GM18909 (cell line): ENCODE measurements at regions not wholly inside any gene's neighbourhood (a gene's known extent, or its start where the extent isn't known, plus 50 kb on each side); places are given as distances from the start of the nearest gene placed in this dataset.
"Not testable (repeated sequence)": the region's sequence is repeated elsewhere in the genome, so short reads cannot be mapped to it uniquely, and the experiment has no call there.

Source experiments
- ATAC-seq: cut with Tn5 transposase; IDR thresholded peaks from one replicate; pipeline ENCODE4 v1.9.1; 2021; ENCODE audit warnings: mild to moderate bottlenecking; ENCODE audit not compliant: unreplicated experiment, poor library complexity

DNA sequence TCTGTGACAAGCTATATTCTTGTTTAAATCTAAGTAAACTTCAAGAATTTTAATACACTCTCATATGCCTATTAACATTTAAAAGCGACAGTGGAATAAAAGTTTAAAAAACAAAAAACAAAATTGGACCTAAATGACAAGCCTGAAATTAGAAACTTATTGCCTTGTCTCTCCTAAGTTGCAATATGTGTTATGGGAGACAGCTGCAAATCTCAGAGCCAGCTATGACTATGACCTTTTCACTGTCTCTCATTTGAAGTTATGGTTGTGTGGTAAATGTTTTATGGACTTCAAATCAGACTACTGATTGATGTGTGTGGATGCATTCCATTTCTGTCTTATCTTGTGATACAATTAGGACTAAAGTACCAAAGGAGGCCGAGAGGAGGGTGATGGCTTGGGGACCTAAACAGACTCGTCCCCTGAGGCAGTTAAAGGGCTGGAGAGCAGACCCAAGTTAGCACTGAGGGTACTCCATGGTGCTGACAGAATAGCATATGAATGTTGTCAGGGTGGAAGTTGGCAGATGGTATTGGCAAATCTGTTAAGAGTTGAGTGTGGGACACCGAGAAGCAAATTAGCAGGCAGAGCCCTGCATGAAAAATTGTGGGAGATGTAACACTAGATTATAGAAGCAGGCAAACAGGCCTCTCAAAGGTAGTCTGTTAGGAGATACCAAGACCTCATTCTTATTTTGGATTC, 930.1 kb upstream of the MAN1A1 start:
- ATAC-seq: no peak

DNA sequence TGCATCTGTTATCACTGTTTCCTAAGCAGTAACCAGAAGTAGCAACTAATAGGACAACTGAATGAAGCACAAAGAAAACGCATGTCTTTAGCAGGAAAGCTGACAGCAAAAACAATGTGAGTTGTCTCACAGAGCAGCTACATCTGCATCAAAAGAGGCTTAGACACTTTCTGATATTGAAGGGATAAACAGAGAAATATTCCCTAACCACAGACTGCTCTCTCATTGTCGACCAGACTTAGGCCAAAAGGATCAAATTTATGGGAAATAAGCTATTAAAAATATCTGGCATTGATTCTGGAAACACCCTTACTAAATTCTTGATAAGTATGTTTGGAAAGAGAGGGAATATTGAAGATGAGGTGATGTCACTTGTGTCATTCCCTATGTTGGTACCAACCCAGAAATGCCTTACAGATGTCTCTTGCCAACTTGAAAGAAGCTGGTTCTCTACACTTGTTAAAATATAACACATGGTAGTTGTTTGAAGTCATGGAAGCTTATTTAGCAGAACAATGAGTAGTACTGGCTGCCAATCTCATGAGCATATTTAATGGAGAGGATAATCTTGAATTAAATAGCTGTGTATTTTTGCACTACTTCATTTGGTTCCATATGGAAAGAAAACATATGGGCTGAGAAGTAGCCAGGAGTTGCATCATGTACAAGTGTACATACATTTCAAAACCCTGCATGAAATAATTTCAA, 929.3 kb upstream of the MAN1A1 start:
- no peak for ATAC-seq

DNA sequence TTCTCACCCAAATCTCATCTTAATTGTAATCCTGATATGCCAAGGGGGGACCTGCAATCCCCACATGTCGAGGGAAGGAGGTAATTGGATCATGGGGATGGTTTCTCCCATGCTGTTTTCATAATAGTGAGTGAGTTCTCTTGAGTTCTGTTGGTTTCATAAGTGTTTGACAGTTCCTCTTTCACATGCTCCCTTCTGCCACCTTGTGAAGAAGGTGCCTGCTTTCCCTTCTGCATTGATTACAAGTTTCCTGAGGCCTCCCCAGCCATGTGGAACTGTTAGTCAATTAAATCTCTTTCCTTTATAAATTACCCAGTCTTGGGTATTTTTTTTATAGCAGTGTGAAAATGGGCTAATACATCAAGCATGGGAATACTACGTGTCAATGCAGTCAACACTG, 925.0 kb upstream of the MAN1A1 start:
- peak; percentile 85 for ATAC-seq

DNA sequence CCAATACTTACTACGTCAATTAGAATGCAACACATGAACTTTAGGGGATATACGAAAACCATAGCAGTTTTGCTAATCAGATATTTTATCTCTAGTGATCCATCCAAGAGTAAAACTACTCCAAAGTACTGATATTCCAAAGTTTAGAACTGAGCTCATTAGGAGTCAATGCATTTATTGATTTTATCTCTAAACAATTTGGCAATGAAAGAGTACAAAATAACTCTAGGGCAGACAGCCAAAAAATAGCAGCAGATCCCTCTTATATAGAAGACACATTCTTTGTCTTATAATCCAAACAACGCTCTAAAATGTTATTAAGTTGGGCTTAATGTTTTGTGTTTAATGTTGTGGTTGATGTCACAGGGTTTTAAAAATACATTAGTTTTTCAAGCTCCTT, 923.9 kb upstream of the MAN1A1 start:
- ATAC-seq: no peak

DNA sequence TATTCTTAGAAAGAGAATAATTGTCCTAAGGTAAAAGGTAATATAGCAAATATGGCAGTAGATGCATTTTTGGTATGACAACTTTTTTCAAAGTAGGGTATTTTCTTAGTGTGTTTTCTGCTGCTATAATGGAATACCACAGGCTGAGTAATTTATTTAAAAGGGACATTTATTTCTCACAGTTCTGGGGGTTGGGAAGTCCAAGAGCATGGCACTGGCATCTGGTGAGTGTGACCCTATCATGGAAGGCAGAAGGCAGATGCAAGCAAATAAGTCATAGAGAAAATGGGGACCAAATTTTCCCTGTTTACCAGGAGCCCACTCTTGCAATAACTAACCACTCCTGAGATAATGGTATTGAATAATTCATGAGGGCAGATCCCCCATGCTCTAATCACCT, 922.5 kb upstream of the MAN1A1 start:
- no peak for ATAC-seq

DNA sequence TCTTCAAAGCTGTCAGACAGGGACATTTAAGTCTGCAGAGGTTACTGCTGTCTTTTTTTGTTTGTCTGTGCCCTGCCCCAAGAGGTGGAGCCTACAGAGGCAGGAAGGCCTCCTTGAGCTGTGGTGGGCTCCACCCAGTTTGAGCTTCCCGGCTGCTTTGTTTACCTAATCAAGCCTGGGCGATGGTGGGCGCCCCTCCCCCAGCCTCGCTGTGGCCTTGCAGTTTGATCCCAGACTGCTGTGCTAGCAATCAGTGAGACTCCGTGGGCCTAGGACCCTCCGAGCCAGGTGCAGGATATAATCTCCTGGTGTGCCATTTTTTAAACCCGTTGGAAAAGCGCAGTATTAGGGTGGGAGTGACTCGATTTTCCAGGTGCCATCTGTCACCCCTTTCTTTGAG, 918.7 kb upstream of the MAN1A1 start:
- not testable (repeated sequence) for ATAC-seq

DNA sequence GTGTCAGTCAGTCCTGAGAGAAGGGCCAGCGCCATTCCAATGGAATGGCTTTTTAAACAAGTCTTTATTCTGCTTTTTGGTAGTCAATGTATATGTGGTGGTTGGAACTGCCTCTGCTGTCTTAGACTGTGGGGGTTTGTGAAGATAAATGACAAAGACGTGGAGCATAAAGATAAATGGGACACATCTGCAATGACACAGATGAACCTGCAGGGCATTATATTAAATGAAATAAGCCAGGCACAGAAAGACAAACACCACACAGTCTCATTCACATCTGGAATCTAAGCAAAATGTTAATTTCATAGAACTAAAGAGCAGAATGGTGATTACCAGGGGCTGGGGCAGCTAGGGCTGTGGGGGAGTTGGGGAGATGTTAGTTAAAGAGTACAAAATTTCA, 912.8 kb upstream of the MAN1A1 start:
- ATAC-seq: no peak

DNA sequence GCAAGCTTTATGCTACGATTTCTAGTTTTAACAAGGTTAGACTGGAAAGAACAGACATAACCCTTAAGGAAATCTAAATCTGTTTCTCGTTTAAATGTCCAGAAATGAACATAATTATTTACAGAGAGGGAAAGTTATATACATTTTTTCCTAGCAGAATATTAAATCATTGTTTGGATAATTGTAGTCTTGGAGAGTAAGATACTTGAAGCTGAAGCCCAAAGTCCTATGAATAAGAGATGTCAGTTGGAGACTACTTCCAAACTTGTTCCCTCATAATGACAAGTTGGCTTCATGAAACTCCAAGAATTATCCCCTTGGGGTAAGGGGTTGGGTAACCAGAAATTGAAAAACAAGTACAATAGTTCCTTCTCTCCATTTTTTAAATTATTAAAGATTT, 911.1 kb upstream of the MAN1A1 start:
- ATAC-seq: no peak

DNA sequence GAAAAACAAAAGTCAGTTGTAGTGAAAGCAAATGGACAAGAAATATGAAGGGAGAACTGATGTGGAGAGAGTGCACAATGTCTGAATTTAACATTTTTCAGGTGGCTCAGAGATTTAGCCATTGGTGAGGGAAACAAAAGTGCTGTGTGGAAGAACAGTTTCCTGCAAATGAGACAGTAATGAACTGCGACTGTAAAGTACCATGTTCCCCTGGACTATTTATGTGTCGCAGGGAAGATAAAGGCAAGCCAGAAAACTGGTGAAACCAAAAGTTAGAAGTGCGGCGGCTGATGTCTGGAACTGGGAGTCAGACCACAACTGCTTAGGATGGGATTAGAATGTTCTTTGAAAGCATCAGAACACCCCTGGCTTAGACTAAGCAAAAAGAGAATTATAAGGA, 905.1 kb upstream of the MAN1A1 start:
- no peak for ATAC-seq

DNA sequence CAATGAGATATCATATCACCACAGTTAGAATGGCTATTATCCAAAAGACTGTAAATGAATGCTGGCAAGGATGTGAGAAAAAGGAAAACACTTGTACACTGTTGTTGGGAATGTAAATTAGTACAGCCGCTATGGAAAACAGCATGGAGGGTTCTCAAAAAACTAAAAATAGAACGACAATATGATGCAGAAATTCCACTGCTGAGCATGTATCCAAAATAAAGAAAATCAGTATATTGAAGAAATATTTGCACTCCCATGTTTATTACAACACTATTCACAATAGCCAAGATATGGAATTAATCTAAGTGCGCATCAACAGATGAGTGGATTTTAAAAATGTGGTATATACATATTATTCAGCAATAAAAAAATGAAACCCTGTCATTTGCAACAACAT, 898.9 kb upstream of the MAN1A1 start:
- ATAC-seq: no peak

DNA sequence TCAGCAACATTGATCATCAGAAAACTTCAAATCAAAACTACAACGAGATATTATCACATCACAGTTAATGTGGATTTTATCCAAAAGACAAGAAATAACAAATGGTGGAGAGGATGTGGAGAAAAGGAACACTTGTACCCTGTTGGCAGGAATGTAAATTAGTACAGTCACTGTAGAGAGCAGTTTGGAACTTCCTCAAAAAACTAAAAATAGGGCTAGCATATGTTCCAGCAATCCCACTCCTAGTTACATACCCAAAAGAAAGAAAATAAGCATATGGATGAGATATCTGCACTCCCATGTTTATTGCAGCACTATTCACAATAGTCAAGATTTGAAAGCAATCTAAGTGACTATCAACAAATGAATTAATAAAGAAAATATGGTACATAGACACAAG, 887.7 kb upstream of the MAN1A1 start:
- ATAC-seq: no peak

DNA sequence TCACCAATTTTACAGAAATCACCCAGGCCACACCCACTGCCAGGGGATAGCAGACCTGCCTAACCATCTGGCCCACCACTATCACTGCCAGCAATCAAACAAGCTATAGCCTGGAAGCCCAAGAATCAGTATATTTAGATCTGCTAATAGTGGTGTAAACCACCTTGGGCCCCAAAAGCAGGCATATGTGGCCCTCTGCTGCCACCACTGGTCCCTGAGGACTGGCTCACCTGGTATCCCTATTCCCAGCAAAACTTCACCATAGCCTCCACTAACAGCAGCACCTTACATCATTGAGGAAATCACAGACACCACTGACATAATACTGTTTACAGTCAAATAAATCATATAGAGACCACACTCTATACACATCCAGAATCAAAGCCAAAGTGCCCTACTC, 880.4 kb upstream of the MAN1A1 start:
- ATAC-seq: no peak

DNA sequence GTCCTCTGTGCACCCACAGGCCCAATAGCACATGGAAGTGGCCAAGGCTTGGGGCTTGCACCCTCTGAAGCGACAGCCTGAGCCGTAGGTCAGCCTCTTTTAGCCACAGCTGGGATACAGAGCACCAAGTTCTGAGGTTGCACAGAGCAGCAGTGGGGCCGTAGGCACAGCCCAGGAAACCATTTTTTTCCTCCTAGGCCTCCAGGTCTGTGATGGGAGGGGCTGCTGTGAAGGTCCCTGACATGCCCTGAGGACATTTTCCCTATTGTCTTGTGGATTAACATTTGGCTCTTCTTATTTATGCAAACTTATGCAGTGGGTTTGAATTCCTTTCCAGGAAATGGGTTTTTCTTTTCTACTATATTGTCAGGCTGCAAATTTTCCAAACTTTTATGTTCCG, 878.7 kb upstream of the MAN1A1 start:
- no peak for ATAC-seq

DNA sequence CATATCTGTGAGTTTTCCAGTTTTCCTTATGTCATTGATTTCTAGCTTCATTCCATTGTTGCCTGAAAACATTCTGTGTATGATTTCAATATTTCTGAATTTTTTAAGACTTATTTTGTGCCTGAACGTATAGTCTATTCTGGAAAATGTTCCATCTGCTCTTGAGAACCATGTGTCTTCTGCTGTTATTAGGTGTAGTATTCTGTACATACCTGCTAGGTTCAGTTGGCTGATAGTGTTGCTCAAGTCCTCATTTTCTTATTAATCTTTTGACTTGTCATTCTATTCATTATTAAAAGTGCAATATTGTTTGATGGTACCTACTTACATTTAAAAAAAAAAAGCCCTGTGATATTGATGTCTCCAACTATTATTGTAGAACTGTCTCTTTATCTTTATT, 869.8 kb upstream of the MAN1A1 start:
- ATAC-seq: no peak

DNA sequence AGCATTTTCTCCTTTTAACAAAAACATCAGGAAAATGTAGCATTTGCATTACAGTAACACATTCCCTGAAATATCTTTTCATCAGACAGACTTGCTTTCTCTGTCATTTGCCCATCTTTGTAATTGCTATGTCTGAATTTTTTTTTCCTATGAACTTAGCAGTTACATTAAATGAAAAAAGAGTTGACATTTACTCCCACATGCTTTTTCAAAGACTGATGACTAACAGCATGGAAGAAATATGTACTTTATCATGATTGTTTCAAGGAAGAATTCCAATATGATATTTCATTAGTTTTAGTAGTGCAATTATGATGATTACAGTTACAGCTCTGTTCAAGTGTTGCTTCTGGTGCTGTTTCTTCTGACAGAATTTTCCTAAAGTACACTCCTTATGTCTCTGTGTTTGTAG, 864.5 kb upstream of the MAN1A1 start:
- no peak for ATAC-seq

DNA sequence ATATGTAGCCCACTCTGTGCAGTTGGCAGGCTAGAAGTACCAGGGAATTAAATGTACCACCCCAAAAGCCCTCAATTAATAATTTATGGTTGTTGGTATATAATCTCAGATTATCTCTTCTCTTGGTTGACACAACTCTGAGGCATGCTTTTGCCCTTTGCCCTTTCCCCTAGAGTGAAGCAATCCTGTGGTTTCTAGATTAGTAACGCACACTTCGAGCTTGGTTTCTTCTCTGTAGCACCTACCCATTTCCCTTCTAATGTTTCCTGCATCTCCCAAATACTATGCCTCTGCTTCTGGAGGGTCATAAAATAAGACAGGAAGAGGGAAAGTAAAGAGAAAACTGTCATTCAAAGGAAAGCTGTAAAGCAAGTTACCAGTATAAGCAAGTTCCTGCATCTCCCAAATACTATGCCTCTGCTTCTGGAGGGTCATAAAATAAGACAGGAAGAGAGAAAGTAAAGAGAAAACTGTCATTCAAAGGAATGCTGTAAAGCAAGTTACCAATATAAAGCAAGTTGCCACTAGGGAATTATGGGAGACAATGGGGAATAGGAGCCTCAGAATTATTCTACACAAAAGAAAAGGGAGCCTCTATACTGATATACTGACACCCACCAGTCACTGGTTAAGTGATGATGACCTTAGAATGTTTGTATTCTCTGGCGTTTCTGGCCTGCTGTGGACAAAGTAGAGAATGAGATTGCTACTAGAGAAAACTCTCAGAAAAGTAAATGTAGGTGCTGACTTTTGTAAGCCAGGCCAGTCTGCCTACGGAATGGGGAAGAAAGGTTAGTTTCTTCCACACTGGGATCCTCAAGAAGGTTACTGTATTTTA, 862.6 kb upstream of the MAN1A1 start:
- ATAC-seq: no peak

DNA sequence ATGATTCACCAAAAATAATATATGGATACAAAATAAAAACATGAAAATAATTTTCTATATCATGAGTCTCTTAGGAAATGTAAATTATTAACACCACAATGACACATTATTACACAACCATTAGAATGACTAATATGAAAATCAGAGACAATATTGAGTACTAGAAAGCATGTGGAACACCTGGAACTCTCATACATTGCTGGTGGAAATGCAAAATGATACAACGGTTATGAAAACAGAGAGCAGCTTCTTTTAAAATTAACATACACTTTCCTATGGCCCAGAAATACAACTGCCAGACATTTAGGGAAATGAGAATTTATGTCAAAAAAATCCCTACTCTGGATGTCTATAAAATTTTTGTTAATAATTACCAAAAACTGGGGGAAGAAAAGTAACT, 853.3 kb upstream of the MAN1A1 start:
- ATAC-seq: no peak

DNA sequence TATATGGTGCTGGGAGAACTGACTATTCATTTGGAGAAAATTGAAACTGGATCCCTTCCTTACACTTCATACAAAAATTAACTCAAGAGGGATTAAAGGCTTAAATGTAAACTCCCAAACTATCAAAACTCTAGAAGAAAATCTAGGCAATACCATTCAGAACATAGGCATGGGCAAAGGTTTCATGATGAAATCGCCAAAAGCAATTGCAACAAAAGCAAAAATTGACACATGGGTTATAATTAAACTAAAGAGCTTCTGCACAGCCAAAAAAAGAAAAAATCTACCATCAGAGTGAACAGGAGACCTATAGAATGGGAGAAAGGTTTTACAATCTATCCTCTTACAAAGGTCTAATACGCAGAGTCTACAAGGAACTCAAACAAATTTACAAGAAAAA, 851.3 kb upstream of the MAN1A1 start:
- no peak for ATAC-seq

DNA sequence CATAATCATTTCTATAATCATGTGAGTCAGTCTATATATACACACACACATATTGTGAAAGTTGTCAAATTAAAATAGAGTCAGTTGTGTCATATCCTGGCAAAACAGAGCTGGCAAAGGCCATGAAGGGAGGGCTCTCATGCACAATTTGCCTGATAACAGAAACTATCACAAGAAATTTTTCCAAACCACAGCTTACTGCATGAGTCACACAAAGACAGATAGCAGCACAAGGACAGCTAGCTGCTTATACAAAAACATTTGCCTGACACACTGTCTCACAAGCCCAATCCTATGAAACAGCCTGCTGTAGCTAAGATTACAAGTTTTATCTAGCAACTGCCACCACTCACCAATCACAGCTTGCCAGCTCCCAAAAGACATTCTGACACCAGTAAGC, 848.5 kb upstream of the MAN1A1 start:
- no peak for ATAC-seq

DNA sequence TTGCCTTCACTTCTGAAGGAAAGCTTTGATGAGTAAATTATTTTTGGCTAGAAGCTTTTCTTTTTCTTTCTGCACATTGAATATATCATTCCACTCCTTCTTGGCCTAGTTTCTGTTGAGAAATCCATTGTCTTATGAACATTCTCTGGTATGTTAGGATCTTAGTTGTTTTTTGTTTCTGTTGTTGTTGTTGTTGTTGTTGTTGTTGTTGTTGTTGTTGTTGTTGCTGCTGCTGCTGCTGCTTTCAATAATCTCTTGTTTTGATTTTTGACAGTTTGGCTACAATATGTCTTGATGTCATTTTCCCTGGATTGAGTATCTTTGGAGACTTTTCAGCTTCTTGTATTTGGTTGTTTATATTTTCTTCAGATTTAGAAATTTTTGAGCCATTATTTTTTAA, 836.5 kb upstream of the MAN1A1 start:
- no peak for ATAC-seq

DNA sequence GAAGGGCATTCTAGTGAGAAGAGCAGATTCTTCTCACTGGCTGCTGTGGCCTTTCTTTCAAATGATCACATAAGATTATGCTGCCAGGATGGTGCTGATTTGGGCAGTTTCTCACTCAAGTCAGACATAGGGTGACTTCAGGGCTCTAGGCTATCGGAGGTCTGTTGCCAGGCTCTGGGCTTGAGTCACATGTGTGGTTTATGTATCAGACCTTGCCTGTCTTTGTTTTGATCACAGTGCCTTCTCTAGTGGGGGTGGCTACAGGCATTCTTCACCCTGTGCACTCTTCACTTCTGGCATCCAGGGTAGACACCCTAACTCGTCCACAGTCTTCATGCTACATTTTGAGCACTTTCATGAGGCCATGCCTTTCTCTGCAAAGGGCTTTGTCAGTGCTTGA, 823.7 kb upstream of the MAN1A1 start:
- no peak for ATAC-seq
